A549 (cell line): ENCODE measurements at regions not wholly inside any gene's neighbourhood (a gene's known extent, or its start where the extent isn't known, plus 50 kb on each side); places are given as distances from the start of the nearest gene placed in this dataset.

Experiments used
- ATAC-seq, 2 experiments: fragments of 200-7000 bp in 1 of 2; fragments of >200 bp in 1 of 2; cut with Nextera tagmentation in 1 of 2; cut with Tn5 transposase in 1 of 2; 3 replicates each; pipeline versions ENCODE4 v1.8.0 to v1.9.1; 2018 to 2020; ENCODE audit warnings: mild to moderate bottlenecking in 1 of 2, moderate library complexity in 1 of 2
- CTCF ChIA-PET: fragments of 300-600 bp; sonication (Branson Sonifier 250); formaldehyde crosslinking; extraction: SDS; loops from one replicate; lab custom pipeline; 2021; ENCODE audit warnings: antibody characterized with exemption, inconsistent platforms; lab: Yijun Ruan, JAX
- POLR2A ChIA-PET: fragments of 350-600 bp; formaldehyde crosslinking; extraction: SDS; loops from one replicate; lab custom pipeline; 2021; ENCODE audit warnings: antibody characterized with exemption, inconsistent platforms; lab: Yijun Ruan, JAX
- DNase-seq, 2 experiments: peaks; one replicate each; pipeline versions ENCODE4 v3.0.0 to v3.0.0-alpha.2; 2011 to 2016; ENCODE audit warnings: low read depth in 1 of 2, low spot score in 1 of 2
- FAIRE-seq: peaks from 2 replicates; lab custom pipeline; 2011; peaks lifted over from hg19 to GRCh38; lab: Jason Lieb, UNC
- H3K27ac ChIP-seq, 2 experiments: fragments of >200 bp; sonication (Bioruptor Twin); formaldehyde crosslinking; 3 replicates each; pipeline ENCODE4 v1.5.1; 2016 to 2017
- H3K4me1 ChIP-seq: fragments of >200 bp; sonication (Bioruptor Twin); formaldehyde crosslinking; 3 replicates; pipeline ENCODE4 v1.6.1; 2016
- H3K4me2 ChIP-seq: fragments of >200 bp; sonication (Bioruptor Twin); formaldehyde crosslinking; 3 replicates; pipeline ENCODE4 v1.6.1; 2016
- H3K4me3 ChIP-seq: fragments of >200 bp; sonication (Bioruptor Twin); formaldehyde crosslinking; 3 replicates; pipeline ENCODE4 v1.5.1; 2016
- H3K9me3 ChIP-seq: fragments of >200 bp; sonication (Bioruptor Twin); formaldehyde crosslinking; 3 replicates; pipeline ENCODE4 v1.6.1; 2016
- CBX2 ChIP-seq: fragments of 200-600 bp; sonication (generic); IDR thresholded peaks from 2 replicates; pipeline ENCODE4 v1.6.1; 2016; ENCODE audit warnings: low read depth, mild to moderate bottlenecking, borderline replicate concordance
- EHF ChIP-seq: fragments of 250-450 bp; sonication (Bioruptor Pico); IDR thresholded peaks from 2 replicates; pipeline ENCODE4 v1.5.0; 2020; ENCODE audit warnings: mild to moderate bottlenecking
- EHMT2 ChIP-seq: fragments of 200-600 bp; sonication (generic); IDR thresholded peaks from 2 replicates; pipeline ENCODE4 v1.6.1; 2016; ENCODE audit warnings: antibody characterized with exemption, low read depth, mild to moderate bottlenecking, moderate library complexity
- EP300 ChIP-seq, 2 experiments: fragments of >200 bp; sonication (Bioruptor Twin); formaldehyde crosslinking; IDR thresholded peaks; 2 replicates in 1 of 2; 3 replicates in 1 of 2; pipeline ENCODE4 v1.6.1; 2016 to 2017
- ESRRA ChIP-seq: fragments of 150-350 bp; IDR thresholded peaks from 2 replicates; pipeline ENCODE4 v1.6.1; 2014; ENCODE audit warnings: mild to moderate bottlenecking, low read length, borderline replicate concordance
- FOSB ChIP-seq: fragments of 250-450 bp; sonication (Bioruptor Pico); IDR thresholded peaks from 2 replicates; pipeline ENCODE4 v1.5.0; 2020; ENCODE audit warnings: mild to moderate bottlenecking, moderate library complexity
- FOSL2 ChIP-seq, 2 experiments: fragments of 450-650 bp in 1 of 2; fragments of >200 bp in 1 of 2; sonication (Bioruptor Twin) in 1 of 2; formaldehyde crosslinking; IDR thresholded peaks; 2 replicates each; pipeline versions ENCODE4 v1.5.0 to v1.6.1; 2016 to 2020; ENCODE audit warnings: mild to moderate bottlenecking in 1 of 2, moderate library complexity in 1 of 2
- HDAC2 ChIP-seq: fragments of 200-600 bp; sonication (generic); IDR thresholded peaks from 2 replicates; pipeline ENCODE4 v1.6.1; 2016
- HMGXB4 ChIP-seq: fragments of 250-450 bp; sonication (Bioruptor Pico); IDR thresholded peaks from 2 replicates; pipeline ENCODE4 v1.5.0; 2021; ENCODE audit warnings: mild to moderate bottlenecking, moderate library complexity, borderline replicate concordance
- HOXB13 ChIP-seq: fragments of 250-450 bp; sonication (Bioruptor Pico); IDR thresholded peaks from 2 replicates; pipeline ENCODE4 v1.5.0; 2020; ENCODE audit warnings: low read depth, mild to moderate bottlenecking, moderate library complexity
- KDM1A ChIP-seq: fragments of 200-600 bp; sonication (generic); IDR thresholded peaks from 2 replicates; pipeline ENCODE4 v1.6.1; 2016; ENCODE audit warnings: low read depth, mild to moderate bottlenecking
- MAZ ChIP-seq: fragments of 150-350 bp; IDR thresholded peaks from 2 replicates; pipeline ENCODE4 v1.6.1; 2014; ENCODE audit warnings: antibody characterized with exemption, low read depth, low read length, borderline replicate concordance
- NFE2L2 ChIP-seq: fragments of 150-350 bp; conservative IDR thresholded peaks from 2 replicates; pipeline ENCODE4 v1.6.1; 2014; ENCODE audit warnings: low read length
- NPAS2 ChIP-seq: fragments of 250-450 bp; sonication (Bioruptor Pico); IDR thresholded peaks from 2 replicates; pipeline ENCODE4 v1.8.0; 2022; ENCODE audit warnings: mild to moderate bottlenecking, moderate library complexity, borderline replicate concordance
- PBX3 ChIP-seq: IDR thresholded peaks from 2 replicates; pipeline ENCODE4 v1.6.1; 2012
- PHF8 ChIP-seq: fragments of 200-600 bp; sonication (generic); IDR thresholded peaks from 2 replicates; pipeline ENCODE4 v1.6.1; 2016; ENCODE audit warnings: low read depth, mild to moderate bottlenecking, antibody characterized with exemption, moderate library complexity, borderline replicate concordance
- POLR2AphosphoS2 ChIP-seq: conservative IDR thresholded peaks from 2 replicates; pipeline ENCODE4 v1.6.1; 2012; ENCODE audit warnings: low read length, improper control_type of control experiment, inconsistent platforms
- RAD21 ChIP-seq, 2 experiments: fragments of >200 bp in 1 of 2; sonication (Bioruptor Twin) in 1 of 2; formaldehyde crosslinking in 1 of 2; IDR thresholded peaks in 1 of 2; conservative IDR thresholded peaks in 1 of 2; 2 replicates in 1 of 2; 3 replicates in 1 of 2; pipeline ENCODE4 v1.6.1; 2012 to 2018; ENCODE audit warnings: inconsistent platforms in 1 of 2
- RARB ChIP-seq: fragments of 250-450 bp; sonication (Bioruptor Pico); IDR thresholded peaks from 2 replicates; pipeline ENCODE4 v1.8.0; 2021; ENCODE audit warnings: mild to moderate bottlenecking, moderate library complexity
- RCOR1 ChIP-seq: fragments of 150-350 bp; IDR thresholded peaks from 2 replicates; pipeline ENCODE4 v1.6.1; 2014; ENCODE audit warnings: antibody characterized with exemption, low read length, low read depth
- RNF2 ChIP-seq: fragments of 200-600 bp; sonication (generic); IDR thresholded peaks from 2 replicates; pipeline ENCODE4 v1.6.1; 2016; ENCODE audit warnings: low read depth, mild to moderate bottlenecking, antibody characterized with exemption, moderate library complexity, borderline replicate concordance
- TP53 ChIP-seq: fragments of 250-450 bp; sonication (Bioruptor Pico); IDR thresholded peaks from 2 replicates; pipeline ENCODE4 v1.5.0; 2021; ENCODE audit warnings: mild to moderate bottlenecking, moderate library complexity
- ZFP36 ChIP-seq: fragments of 450-650 bp; IDR thresholded peaks from 2 replicates; pipeline ENCODE4 v1.6.1; 2014; ENCODE audit warnings: borderline replicate concordance; ENCODE audit not compliant: partially characterized antibody
- ZNF302 ChIP-seq: fragments of 250-450 bp; sonication (Bioruptor Pico); IDR thresholded peaks from 2 replicates; pipeline ENCODE4 v1.9.0; 2021; ENCODE audit warnings: inconsistent platforms, mild to moderate bottlenecking, moderate library complexity
- ZSCAN20 ChIP-seq: fragments of 250-450 bp; sonication (Bioruptor Pico); IDR thresholded peaks from 2 replicates; pipeline ENCODE4 v1.8.0; 2022; ENCODE audit warnings: mild to moderate bottlenecking, moderate library complexity
- WGBS: methylation state at CpG from one replicate; pipeline ENCODE4 v1.1.6; 2017; ENCODE audit errors: missing lambda C conversion rate; 5-methylcytosine and 5-hydroxymethylcytosine counted together
- TF ChIP-seq, protein P1 (sequence below): fragments of 250-450 bp; sonication (Bioruptor Pico); IDR thresholded peaks from 2 replicates; pipeline ENCODE4 v1.5.0; 2020; ENCODE audit warnings: low read depth, mild to moderate bottlenecking, moderate library complexity
- TF ChIP-seq, protein P2 (sequence below): IDR thresholded peaks from 2 replicates; pipeline ENCODE4 v1.6.1; 2012; ENCODE audit warnings: low read depth, borderline replicate concordance
- TF ChIP-seq, protein P3 (sequence below): IDR thresholded peaks from 2 replicates; pipeline ENCODE4 v1.6.1; 2012

- DNase-seq (no peak), ATAC-seq (no peak), FAIRE-seq (no peak)
- H3K4me2 ChIP-seq, result no peak overlapping the region
- 91% methylated on average over 8 of the region's 8 CpGs for WGBS
- TF ChIP-seq ZFP36 (no peak), ZSCAN20 (CRISPR knock-in tag) (no peak), FOSB (no peak), ESRRA (no peak), HDAC2 (no peak), RARB (no peak), ZNF302 (CRISPR knock-in tag) (no peak), PBX3 (no peak)
- TF ChIP-seq, protein P1, sequence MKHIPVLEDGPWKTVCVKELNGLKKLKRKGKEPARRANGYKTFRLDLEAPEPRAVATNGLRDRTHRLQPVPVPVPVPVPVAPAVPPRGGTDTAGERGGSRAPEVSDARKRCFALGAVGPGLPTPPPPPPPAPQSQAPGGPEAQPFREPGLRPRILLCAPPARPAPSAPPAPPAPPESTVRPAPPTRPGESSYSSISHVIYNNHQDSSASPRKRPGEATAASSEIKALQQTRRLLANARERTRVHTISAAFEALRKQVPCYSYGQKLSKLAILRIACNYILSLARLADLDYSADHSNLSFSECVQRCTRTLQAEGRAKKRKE (CRISPR knock-in tag), result no peak
- no peaks in the 10 kb centered on the region for H3K9me3 ChIP-seq
- ChIA-PET CTCF (no interaction called here), POLR2A (no interaction called here)
- no peak overlapping the region for H3K27ac ChIP-seq
- peaks cover 12% of the 10 kb centered on the region for H3K4me1 ChIP-seq
- no peak overlapping the region for H3K4me3 ChIP-seq
Measured at GRCh38 chr22:48093981-48094380, 1331.5 kb downstream of the TBC1D22A start.

GRCh38 chr22:48092866-48093265, 1330.4 kb downstream of the TBC1D22A start:
- CTCF ChIA-PET, result interaction anchor here (0.8 to 1.4 kb wide), 2 partner anchors 9 to 894 kb away, joined by 3 read pairs; no protein-coding TSS in a partner anchor
- no peak for FAIRE-seq
- Histone ChIP-seq H3K9me3 (no peaks in the 10 kb centered on the region), H3K4me1 (peaks cover 12% of the 10 kb centered on the region), H3K4me3 (no peak overlapping the region), H3K27ac (no peak overlapping the region), H3K4me2 (no peak overlapping the region)
- ATAC-seq, result no peak
- no peak for TF ChIP-seq NPAS2 (CRISPR knock-in tag)
- TF ChIP-seq HOXB13 (CRISPR knock-in tag), result no peak
- TF ChIP-seq PHF8, result no peak
- WGBS, result 80% methylated on average over 4 of the region's 4 CpGs
- DNase-seq, result no peak
- POLR2A ChIA-PET, result no interaction called here

- no peak for FAIRE-seq
Measured at GRCh38 chr22:48091656-48092223, 1329.3 kb downstream of the TBC1D22A start.

More at GRCh38 chr22:48091656-48092223, 1329.3 kb downstream of the TBC1D22A start:
- WGBS, result 83% methylated on average over 9 of the region's 10 CpGs
- Histone ChIP-seq H3K4me2 (no peak overlapping the region), H3K4me3 (no peak overlapping the region), H3K27ac (no peak overlapping the region), H3K9me3 (no peaks in the 10 kb centered on the region), H3K4me1 (peaks cover 12% of the 10 kb centered on the region)
- ATAC-seq (no peak), DNase-seq (no peak)
- CTCF ChIA-PET, result interaction anchor here (1.4 kb wide), 1 partner anchor 8 kb away, joined by 3 read pairs; no protein-coding TSS in a partner anchor
- no peak for TF ChIP-seq TP53 (CRISPR knock-in tag)
- TF ChIP-seq, protein P2, sequence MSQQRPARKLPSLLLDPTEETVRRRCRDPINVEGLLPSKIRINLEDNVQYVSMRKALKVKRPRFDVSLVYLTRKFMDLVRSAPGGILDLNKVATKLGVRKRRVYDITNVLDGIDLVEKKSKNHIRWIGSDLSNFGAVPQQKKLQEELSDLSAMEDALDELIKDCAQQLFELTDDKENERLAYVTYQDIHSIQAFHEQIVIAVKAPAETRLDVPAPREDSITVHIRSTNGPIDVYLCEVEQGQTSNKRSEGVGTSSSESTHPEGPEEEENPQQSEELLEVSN, result no peak
- TF ChIP-seq RNF2, result no peak
- no peak for TF ChIP-seq HMGXB4 (CRISPR knock-in tag)
- no peak for TF ChIP-seq HDAC2
- no peak for TF ChIP-seq POLR2AphosphoS2
- TF ChIP-seq, protein P3, sequence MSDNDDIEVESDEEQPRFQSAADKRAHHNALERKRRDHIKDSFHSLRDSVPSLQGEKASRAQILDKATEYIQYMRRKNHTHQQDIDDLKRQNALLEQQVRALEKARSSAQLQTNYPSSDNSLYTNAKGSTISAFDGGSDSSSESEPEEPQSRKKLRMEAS, result no peak
- TF ChIP-seq ZSCAN20 (CRISPR knock-in tag), result no peak
- no peak for TF ChIP-seq EHMT2
- TF ChIP-seq MAZ, result no peak
- TF ChIP-seq KDM1A, result no peak
- TF ChIP-seq RCOR1, result no peak
- no peak for TF ChIP-seq CBX2
- TF ChIP-seq EHF (CRISPR knock-in tag), result no peak
- TF ChIP-seq FOSL2 (IDR thresholded peaks at IDR 0.05), result no peak
- TF ChIP-seq FOSL2 (CRISPR knock-in tag; IDR thresholded peaks at IDR 0.05), result no peak
- TF ChIP-seq HOXB13 (CRISPR knock-in tag), result no peak
- no peak for TF ChIP-seq NFE2L2
- TF ChIP-seq EP300 (IDR thresholded peaks at IDR 0.05), result no peak
- TF ChIP-seq RAD21 (conservative IDR thresholded peaks at IDR 0.05 in 1 of 2, IDR thresholded peaks at IDR 0.05 in 1 of 2), result no peak
- TF ChIP-seq ZNF302 (CRISPR knock-in tag), result no peak
- POLR2A ChIA-PET, result no interaction called here
